Thyroid gland (tissue), 4 donors: ENCODE measurements at regions not wholly inside any gene's neighbourhood (a gene's known extent, or its start where the extent isn't known, plus 50 kb on each side); places are given as distances from the start of the nearest gene placed in this dataset.

Source experiments
- POLR2A ChIP-seq, 2 donors: fragments of 450-650 bp; IDR thresholded peaks; one replicate each; pipeline ENCODE4 v1.6.1; 2017; ENCODE audit warnings: antibody characterized with exemption in 2 of 2, mild to moderate bottlenecking in 2 of 2, moderate library complexity in 1 of 2
- TF ChIP-seq, protein P1 (sequence below), 6 experiments: fragments of 200-600 bp in 3 of 6; fragments of 450-650 bp in 3 of 6; sonication (generic) in 3 of 6; IDR thresholded peaks; one replicate each; pipeline ENCODE4 v1.5.1; 2016 to 2019; ENCODE audit warnings: antibody characterized with exemption in 6 of 6, mild to moderate bottlenecking in 2 of 6, inconsistent platforms in 1 of 6, moderate library complexity in 1 of 6

DNA sequence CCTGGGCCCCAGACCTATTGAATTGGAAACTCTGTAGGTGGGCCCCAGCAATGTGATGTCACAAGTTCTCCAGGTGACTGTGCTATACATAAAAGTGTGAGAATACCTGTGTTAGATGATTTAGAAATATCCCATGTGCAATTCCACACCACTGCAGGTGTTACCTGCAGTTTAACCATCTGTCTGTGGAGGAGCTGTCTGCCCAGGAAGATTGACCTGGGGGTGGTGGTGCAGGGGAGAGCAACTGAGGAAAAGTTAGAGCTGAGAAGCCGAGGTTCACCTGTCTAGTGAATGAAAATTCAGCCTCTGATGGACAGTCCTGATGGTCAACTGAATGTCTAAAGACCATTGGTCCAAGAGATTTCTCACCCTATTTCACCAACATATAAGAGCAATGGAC lies 132.2 kb upstream of the SLC24A5 start:
- TF ChIP-seq, protein P1, sequence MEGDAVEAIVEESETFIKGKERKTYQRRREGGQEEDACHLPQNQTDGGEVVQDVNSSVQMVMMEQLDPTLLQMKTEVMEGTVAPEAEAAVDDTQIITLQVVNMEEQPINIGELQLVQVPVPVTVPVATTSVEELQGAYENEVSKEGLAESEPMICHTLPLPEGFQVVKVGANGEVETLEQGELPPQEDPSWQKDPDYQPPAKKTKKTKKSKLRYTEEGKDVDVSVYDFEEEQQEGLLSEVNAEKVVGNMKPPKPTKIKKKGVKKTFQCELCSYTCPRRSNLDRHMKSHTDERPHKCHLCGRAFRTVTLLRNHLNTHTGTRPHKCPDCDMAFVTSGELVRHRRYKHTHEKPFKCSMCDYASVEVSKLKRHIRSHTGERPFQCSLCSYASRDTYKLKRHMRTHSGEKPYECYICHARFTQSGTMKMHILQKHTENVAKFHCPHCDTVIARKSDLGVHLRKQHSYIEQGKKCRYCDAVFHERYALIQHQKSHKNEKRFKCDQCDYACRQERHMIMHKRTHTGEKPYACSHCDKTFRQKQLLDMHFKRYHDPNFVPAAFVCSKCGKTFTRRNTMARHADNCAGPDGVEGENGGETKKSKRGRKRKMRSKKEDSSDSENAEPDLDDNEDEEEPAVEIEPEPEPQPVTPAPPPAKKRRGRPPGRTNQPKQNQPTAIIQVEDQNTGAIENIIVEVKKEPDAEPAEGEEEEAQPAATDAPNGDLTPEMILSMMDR (IDR thresholded peaks at IDR 0.05) = no peak
- TF ChIP-seq POLR2A (IDR thresholded peaks at IDR 0.05) = no peak
